ENCODE measurements at regions not wholly inside any gene's neighbourhood (a gene's known extent, or its start where the extent isn't known, plus 50 kb on each side); places are given as distances from the start of the nearest gene placed in this dataset.
"Not testable (repeated sequence)": the region's sequence is repeated elsewhere in the genome, so short reads cannot be mapped to it uniquely, and the experiment has no call there.

DNA sequence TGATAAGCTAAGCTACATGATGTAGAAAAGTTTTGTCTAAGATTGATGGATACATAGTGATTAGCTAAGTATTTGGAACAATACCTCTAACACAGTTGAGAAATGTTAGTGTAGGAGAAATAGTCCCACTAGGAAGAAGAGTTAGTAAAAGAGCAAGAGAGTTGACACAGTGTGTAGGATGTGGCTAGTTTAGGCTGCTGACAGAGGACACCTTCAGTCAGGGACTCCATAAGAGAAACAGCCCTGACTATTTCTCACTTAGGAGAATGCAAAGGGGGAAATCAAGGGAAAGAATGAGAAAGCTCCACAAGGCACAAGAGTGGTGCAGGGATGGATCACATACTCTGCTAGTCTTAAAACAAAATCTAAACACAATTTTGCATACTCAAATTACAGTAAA, 613.7 kb downstream of the SLC16A7 start:
- TF ChIP-seq ZFX (IDR thresholded peaks at IDR 0.05) (no peak), CTCF (conservative IDR thresholded peaks at IDR 0.05) (no peak)
- H3K27ac ChIP-seq, result no peak overlapping the region

GRCh38 chr12:60209933-60210332, 614.1 kb downstream of the SLC16A7 start:
- TF ChIP-seq CTCF (conservative IDR thresholded peaks at IDR 0.05) (no peak), ZFX (IDR thresholded peaks at IDR 0.05) (no peak)
- no peak overlapping the region for H3K27ac ChIP-seq

GRCh38 chr12:60210756-60211155, 614.9 kb downstream of the SLC16A7 start:
- no peak overlapping the region for H3K27ac ChIP-seq
- TF ChIP-seq CTCF (conservative IDR thresholded peaks at IDR 0.05) (no peak), ZFX (IDR thresholded peaks at IDR 0.05) (no peak)

DNA sequence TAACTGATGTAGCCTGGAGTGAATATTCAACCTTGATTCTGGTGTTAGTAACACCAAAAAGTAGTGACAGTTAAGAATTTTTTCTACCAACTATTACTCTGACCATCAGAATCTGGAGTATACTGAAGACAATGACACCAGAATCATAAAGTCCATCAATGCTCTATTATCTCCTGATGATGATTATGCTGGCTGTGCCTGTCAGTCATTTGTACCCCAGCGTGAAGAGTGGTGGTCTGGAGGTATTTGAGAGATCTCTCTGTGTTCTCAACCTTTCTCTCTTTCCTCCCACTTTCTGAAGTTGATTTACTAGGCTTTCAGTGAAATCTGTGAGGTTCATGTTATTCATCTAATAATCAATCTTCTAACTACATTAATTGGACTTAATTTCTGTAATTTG, 615.4 kb downstream of the SLC16A7 start:
- H3K27ac ChIP-seq, result no peak overlapping the region

GRCh38 chr12:60212159-60213000, 616.6 kb downstream of the SLC16A7 start:
- H3K27ac ChIP-seq, result no peak overlapping the region
- TF ChIP-seq CTCF (conservative IDR thresholded peaks at IDR 0.05), result no peak
- TF ChIP-seq ZFX (IDR thresholded peaks at IDR 0.05), result no peak

More for the DNA sequence above, 615.4 kb downstream of the SLC16A7 start:
- TF ChIP-seq CTCF (conservative IDR thresholded peaks at IDR 0.05), result no peak
- no peak for TF ChIP-seq ZFX (IDR thresholded peaks at IDR 0.05)

DNA sequence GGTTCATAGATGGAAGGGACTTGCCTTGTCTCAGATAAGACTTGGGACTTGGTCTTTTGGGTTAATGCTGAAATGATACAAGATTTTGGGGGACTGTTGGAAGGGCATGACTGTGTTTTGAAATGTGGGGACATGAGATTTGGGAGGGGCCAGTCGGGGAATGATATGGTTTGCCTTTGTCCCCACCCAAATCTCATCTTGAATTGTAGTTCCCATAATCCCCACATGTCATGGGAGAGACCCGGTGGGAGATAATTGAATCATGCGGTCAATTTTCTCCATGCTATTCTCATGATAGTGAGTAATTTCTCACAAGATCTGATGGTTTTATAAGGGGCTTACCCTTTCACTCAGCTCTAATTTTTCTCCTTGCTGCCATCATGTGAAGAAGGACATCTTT, 617.4 kb downstream of the SLC16A7 start:
- H3K27ac ChIP-seq, result not testable (repeated sequence)

GRCh38 chr12:60216226-60216625, 620.4 kb downstream of the SLC16A7 start:
- no peak overlapping the region for H3K27ac ChIP-seq
- TF ChIP-seq ZFX (IDR thresholded peaks at IDR 0.05), result no peak

GRCh38 chr12:60223242-60223641, 627.4 kb downstream of the SLC16A7 start:
- TF ChIP-seq ZFX (IDR thresholded peaks at IDR 0.05), result no peak
- TF ChIP-seq CTCF (conservative IDR thresholded peaks at IDR 0.05), result no peak
- H3K27ac ChIP-seq, result no peak overlapping the region
